ENCODE measurements at regions not wholly inside any gene's neighbourhood (a gene's known extent, or its start where the extent isn't known, plus 50 kb on each side); places are given as distances from the start of the nearest gene placed in this dataset.

DNA sequence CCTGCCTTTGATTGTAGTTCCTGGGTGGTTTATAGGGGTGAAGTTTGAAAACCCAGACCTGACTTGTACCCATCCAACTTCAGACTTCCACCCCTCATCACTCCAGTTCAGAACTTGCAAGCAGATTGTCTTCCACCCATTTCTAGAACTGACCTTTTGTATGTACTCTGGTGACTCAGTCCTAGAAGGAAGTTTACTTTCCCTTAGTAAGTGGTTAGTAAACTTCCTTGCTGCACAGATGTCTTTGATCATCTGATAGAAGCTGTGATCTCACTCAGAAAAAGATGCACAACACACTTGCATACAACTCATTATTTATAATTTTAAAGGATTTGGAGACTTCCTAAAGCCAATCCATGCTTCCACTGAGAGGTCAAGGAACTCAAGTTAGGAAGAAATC, 368.0 kb downstream of the MFSD1 start:
- peak; percentile 23 for DNase-seq (ENCODE audit: low read depth, low spot score)

DNA sequence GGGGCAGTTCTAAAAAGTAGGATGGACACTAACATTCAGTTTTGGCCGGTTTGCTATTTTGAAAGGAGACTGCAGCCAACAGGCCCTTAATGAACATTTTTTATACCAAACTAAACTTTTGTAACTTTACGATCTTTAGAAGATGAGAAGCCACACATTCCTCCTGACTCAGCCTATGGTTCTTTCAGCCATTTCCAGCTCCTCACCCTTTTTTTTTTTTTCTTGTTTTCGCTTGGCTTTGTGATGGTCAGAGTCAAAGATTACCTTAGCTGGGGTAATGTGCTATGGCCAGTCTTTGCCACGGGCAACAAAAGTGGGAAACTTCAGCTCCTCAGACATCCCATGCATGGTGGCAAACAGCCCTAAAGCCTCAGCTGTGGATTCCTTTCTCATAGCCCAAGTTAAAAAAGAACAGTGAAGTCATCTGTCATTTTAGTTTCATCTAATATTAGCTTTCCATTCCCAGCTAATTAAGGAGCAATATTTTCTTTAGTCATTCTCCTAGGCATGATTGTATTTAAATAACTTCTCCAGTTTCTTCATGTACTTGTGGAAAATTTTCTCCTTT, 368.7 kb downstream of the MFSD1 start:
- DNase-seq (ENCODE audit: low read depth, low spot score), result peak; percentile 43

DNA sequence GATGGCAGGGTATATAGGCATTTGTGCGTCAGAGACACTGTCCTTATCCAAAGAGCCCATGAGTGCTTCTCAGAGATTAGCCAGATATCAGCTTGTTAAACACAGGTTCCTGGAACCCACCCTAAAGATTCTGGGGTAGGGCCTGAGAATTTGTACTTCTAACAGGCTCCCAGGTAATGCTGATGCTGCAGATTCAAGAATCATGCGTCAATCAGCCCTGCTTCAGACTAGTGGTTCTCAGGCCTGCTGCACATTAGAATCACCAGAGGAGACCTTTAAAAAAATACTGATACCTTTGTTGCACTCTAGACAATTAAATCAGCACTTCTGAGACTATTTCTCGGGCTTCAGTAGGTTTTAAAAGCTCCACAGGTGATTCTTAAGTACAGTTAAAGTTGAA, 369.5 kb downstream of the MFSD1 start:
- no peak for DNase-seq (ENCODE audit: low read depth, low spot score)

DNA sequence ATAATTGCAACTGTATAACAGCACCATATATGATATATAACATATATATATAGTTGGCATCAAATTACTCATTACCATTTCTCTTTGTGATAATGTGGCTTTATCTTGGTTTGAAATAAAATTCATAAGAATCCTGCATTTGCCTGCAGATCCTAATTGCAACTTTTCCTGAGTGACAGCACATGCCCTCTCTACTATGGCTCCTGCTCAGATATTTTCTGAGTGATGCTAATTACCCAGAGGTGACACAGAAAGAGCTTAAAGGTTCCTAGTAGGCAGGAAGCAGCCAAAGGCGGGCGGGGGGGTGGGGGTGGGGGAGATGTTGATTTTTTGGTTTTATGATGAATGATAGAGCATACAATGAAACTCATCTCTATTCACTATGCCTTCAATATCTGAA, 370.6 kb downstream of the MFSD1 start:
- no peak for DNase-seq (ENCODE audit: low read depth, low spot score)

DNA sequence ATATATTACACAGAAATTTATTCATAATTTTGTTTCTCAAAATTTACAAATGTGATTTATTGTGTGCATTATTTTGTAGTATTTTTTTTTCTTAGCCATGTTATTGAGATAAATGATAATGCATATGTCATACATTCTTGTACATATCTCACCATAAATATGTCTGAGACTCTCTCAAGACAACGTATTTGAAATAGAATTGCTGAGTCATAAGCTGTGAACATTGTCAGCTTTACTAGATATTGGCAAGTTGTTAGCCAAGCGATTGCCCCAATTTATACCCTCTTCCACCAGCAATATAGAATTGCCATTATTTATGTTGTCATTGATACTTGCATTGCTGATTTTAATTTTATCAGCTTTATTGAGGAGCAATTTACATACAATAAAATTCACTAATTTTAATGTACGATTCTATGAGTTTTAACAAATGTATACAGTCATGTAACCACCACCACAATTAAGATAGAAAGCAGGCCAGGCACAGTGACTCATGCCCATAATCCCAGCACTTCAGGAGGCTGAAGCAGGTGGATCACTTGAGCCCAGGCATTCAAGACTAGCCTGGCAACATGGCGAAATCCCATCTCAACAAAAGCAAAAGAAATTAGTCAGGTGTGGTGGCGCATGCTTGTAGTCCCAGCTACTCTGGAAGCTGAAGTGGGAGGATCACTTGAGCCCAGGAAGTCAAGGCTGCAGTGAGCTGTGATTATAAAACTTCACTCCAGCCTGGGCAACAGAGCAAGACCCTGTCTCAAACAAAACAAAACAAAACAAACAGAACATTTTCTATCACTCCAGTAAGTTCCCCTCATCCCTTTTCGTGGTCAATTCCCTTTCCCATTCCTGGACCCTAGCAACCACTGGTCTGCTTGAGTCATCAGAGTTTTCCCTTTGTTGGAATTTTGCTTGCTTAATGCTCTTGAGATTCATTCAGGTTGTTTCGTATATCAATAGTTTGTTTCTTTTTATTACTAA, 373.1 kb downstream of the MFSD1 start:
- peak; percentile 17 for DNase-seq (ENCODE audit: low read depth, low spot score)

DNA sequence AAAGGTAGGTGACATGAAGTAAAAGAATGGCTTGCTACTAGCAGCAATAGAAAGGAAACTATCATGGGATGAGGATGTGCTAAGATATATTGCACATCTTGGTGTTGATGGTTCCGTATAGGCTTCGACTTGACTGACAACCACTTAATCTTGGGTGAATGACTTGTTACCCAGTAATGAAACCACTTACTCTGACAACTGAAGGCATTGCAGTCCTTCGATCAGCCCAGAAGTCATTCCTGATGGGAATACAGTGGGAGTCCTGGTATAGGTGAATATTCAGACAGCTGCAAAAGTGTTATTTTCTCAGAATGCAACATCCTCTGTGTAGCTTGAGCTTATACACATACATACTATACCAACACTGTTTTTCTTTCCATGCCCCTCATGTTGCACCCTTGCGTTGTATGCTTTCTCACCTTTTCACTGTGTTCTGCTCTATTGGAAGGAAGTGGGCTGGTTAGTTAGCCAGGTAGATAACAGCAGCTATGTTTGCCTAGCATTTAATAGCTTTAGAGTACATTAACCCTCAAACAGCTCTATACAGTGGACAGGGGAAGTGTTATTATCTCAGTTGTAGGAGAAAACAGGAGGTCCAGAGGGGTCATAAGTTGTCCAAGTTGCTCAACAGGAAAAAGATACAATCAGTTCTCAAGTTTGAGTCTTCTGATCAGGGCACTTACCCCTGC, 376.5 kb downstream of the MFSD1 start:
- DNase-seq (ENCODE audit: low read depth, low spot score), result no peak

DNA sequence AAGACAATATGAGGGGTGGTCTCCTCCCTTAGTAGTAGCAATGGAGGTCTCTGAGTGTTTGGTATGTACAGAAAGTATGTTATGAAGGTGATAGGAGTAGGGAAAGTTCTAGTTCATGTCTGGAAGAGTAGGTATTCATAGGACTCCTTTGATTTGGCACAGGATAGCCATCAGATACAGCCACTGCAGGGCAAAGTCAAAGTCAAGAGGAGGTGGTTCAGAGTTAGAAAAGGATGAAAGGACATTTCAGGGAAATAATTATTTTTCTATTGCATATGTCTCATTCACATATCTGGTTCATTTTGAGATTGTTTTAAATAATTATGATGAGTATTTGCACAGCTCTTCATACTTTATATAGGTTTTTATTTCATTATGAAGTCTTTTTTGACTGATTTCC, 381.1 kb downstream of the MFSD1 start:
- no peak for DNase-seq (ENCODE audit: low read depth, low spot score)

DNA sequence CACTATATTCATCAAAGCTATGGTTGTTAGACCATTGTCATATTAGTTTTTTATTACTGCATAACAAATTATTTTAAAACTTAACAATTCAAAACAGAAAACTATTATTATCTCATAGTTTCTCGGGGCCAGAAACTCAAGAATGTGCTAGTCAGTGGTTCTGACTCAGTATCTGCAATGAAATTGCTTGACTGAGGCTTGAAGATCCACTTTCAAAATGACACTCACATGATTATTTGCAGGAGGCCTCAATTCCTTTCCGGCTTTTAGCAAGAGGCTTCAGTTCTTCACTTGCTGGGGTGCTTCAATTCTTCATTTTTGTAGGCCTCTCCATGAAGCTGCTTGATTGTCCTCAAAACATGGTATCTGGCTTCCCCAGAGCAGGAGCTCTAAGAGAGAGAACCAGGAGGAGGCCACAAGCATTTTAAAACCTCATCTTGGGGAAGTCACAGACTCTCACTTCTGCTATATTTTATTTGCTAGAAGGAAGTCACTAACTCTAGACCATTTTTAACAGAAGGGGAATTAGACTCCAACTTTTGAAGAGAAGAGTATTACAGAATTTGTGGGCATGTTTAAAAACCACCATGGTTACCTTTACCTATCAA, 383.7 kb downstream of the MFSD1 start:
- no peak for DNase-seq (ENCODE audit: low read depth, low spot score)

DNA sequence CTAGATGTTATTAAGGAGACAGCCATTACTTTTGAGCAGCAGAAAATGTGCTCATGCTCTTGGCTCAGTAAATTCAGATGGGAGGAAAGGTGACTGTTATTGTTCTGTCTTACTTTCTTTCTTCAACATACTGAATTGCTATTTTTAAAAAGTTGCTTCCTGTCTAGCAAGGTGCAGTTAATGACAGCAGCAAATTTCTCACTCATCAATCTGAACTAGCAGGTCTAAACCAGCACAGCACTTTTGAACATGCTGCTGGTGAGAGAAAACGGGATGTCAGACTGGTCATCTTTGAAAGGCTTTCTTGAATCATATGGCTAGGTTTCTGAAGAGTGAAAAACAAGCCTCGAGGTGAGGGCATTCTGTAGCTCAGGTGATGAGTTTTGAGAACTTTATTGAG, 384.7 kb downstream of the MFSD1 start:
- DNase-seq (ENCODE audit: low read depth, low spot score), result no peak

DNA sequence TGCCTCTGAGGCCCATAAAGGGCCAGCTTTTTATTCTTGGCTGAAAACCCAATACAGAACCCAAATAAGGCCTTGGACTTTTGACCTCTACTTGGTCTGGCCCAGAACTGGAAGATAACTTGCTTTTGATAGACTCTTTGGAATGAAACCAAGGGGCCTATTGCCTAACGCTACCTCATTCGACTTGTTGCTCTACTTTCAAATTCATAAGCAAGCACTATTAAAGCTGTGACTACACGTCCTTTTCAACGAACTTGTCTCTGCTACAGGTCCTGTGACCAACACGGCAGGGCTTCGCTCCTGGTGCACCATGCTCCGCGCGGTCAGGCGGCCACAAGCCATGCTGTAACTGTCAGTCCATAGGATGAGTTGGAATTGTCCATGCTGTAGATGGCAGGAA, 385.4 kb downstream of the MFSD1 start:
- no peak for DNase-seq (ENCODE audit: low read depth, low spot score)

DNA sequence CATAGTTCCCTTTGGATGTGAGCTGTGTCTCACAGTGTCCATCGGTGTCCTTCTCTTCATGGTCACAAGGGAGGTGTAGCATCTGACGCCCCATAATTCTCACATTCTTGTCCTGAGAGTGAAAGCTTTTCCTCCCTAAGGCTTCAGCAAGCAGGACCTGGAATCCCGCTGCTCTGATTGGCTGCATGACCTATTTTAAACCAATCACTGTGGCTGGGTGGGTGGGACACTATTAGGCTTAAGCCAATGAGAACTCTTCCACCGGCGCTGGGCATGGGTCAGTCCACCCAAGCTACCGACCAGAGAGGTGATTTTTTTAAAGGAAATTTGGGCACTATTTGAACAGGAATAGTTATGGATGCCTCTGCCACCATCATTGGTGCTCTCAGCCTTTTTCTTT, 385.9 kb downstream of the MFSD1 start:
- DNase-seq (ENCODE audit: low read depth, low spot score), result no peak

DNA sequence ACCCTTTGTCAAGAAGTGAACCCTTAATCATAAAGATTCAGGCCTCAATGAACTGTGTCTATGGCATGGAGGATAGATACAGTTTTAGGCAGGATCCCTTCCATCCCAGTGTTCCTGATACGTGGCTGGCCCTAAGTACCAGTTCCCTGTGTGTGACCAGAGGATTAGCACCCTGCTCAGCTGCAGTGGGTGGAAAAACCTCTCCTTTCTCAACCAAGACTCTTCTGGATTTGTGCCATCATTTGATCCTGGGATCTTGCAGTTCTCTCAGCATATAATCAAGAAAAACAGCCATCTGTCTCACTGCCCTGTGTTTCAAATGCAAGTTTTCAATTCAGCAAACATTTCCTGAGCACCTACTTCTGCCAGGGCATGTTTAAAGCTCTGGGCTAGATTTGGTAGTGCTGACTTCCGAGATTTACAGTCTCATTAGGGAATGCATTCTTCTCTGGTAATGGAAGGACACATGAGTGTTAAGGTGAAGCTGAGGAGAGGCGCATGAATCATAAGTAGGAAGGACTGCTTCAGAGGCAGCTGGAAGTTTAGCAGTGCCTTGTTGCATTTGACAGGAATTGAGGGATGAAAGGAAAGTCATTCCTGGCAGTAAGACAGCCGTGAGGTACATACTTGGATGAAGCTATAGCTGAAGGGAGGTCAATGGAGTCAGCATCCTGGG, 388.3 kb downstream of the MFSD1 start:
- peak; percentile 43 for DNase-seq (ENCODE audit: low read depth, low spot score)

DNA sequence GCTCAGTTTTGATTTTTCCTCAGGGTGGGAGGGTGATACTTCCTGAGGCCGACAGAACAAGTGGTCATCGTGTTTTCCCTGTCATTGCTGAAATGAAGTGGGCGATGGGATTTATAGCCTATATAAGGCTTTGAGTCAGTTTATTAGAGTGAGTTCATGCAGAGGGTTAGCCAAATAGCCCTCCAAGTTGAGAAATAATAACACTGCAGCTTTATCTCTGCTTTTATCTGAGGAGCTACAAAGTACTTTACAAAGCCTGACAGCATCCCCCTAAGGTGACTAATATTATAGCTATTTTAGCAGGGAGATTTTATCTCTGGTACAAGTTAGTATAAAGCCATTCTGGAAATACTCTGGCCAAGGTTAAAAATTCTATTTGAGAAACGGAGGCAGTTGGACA, 389.6 kb downstream of the MFSD1 start:
- peak; percentile 57 for DNase-seq (ENCODE audit: low read depth, low spot score)

DNA sequence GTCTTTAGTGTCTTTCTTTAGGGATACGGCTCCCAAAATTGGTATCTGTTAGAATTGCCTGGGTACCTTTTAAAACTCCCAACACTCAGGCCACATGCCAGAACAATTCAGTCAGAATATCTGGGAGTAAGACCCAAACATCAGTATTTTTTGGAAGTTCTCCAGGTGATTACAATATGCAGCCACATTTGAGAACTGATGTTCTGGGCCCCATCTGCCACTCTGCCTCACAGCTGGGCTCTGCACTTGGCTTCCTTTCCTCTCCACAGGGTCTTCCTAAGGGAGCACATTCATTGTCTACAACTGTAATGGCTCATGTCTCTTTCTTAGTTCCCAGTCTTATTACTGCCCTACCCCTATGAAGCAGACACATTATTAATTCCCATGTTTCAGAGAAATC, 394.5 kb downstream of the MFSD1 start:
- DNase-seq (ENCODE audit: low read depth, low spot score), result no peak

DNA sequence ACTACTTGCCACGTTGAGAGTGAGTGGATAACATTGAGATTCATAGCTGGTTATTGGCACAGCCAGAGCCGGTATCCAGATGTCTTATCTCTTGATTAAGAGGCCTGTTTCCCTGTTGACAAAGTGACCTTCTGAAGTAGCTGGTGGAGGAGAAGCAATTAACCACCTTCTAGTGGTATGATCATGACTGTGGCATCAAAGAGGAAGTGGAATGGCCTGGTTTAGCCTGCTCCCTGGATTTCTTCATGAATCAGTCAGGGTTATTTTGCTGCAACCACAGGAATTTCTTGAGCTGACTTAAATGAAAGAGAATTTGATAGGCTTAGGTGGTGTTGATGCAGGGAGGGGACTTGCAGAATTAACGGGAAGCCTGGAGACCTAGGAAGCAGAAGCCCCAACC, 398.3 kb downstream of the MFSD1 start:
- peak; percentile 84 for DNase-seq (ENCODE audit: low read depth, low spot score)

DNA sequence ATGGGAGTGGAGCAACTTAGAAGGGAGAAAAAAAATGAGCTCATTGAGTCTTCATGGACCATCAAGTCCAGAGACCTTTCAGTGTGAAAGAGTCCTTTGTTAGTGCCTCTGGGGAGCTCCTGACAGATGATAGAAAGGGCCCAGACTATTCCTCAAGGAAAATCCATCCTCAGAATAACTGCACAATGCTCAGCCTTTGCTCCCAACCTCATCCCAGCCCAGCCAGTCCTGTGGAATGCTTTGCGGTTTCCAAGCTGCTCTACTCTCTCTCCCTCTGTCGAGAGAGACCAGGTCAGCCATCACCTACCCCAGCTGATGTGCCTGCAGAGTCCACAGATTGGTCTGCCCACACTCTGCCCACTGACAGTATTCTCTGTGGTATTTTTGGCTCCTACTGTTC, 406.2 kb downstream of the MFSD1 start:
- no peak for DNase-seq (ENCODE audit: low read depth, low spot score)

DNA sequence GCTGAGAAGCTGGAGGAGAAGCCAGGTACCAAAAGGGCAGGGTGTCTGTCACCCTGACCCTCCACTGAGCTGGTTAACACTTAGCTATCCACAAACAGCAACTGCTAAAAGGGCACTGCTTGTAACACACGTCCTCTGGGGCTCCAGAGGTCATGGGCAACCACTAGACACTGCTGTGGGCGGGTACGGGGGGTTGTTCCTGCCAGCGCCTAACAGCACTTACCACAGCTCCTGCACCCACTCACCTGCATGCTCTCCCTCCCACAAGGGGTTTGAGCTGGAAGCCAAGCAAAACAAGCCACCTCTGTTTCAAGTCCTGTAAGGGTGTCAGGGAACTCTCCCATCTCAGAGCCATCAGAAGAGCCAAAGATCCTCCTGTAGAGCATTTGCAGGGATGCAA, 407.6 kb downstream of the MFSD1 start:
- DNase-seq (ENCODE audit: low read depth, low spot score), result no peak

DNA sequence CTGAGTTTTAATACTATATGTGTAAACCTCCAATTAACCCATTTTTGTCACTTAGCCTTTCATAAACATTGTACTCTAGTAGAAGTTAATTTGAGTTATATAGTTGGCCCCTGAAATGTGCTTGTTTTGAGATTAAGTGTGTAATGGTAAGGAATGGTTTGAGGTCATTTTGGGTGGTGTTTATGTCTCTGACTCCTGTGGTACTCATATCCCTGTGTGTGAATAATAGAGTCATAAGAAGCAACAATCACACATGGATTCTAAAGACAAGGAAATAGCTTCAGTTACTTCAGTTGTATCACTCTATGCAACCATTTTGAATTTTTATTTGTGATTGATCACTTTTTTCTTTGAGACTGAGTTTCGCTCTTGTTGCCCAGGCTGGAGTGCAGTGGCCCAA, 408.5 kb downstream of the MFSD1 start:
- DNase-seq (ENCODE audit: low read depth, low spot score), result no peak

DNA sequence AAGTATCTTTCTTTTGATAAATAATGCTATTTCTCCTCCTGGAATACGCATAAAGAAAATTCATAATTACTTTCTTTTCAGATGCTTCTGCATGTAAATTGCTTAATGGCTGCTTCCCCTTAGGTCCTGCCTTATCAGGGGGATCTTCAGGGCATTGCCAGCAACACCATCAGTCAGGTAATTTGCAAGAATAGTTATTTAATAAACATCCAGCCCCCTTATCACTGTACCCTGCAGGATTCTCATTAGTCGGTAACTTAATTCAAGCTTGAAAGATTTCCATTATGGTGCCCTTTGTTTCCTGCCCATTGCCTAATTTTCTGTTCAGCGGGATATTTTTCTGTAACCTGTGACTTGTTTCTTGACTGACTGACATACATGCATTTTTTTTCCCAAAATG, 414.5 kb downstream of the MFSD1 start:
- no peak for DNase-seq (ENCODE audit: low read depth, low spot score)

DNA sequence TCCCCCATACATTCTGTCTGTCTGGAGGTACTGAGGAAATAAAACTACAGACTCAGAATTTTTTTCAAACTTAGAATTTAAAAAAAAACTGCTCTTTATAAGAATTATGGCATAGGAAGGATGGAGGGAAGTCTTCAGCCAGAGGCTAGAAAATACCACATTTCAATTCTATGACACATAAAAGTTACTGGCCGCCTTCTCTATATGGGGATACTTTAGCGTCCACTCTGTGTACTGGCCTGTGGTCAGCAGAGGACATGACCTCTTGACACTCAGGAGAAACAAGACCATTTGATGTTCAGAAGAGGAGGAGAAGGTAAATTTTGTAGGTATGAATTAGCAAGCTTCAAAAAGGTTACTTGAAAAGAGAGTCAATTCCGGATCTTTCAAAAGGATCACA, 417.4 kb downstream of the MFSD1 start:
- no peak for DNase-seq (ENCODE audit: low read depth, low spot score)

DNA sequence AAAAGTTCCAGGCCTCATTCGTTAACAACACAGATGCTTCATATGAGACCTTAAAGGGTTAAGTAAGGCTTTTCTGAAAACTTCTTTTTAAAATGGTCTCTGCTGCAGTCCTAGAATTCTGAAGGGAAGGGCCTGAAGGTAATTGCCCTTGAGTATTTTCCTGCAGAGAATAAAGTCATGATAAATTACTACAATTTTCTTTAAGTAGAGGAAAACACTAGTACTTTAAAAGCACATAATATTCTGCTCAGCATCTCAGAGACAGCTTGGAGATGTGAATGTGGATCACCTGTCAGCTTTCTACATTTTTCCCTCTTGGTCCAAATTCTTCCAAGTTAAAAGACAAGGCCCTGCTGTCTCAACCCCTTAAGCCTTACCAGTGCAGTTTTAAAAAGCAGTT, 419.5 kb downstream of the MFSD1 start:
- DNase-seq (ENCODE audit: low read depth, low spot score), result no peak

Data from astrocyte of the hippocampus (primary cell).